T-cell (primary cell): ENCODE measurements at regions not wholly inside any gene's neighbourhood (a gene's known extent, or its start where the extent isn't known, plus 50 kb on each side); places are given as distances from the start of the nearest gene placed in this dataset.

ENCODE experiments used
- ATAC-seq, 4 experiments: fragments of 200-7000 bp in 3 of 4; fragments of 150-1000 bp in 1 of 4; cut with Tn5 transposase; replicated peaks in 1 of 4; 1 replicate in 3 of 4; 2 replicates in 1 of 4; pipeline ENCODE4 v1.10.0; 2021; ENCODE audit warnings: moderate library complexity in 3 of 4, mild to moderate bottlenecking in 2 of 4, moderate number of reproducible peaks in 1 of 4
- CTCF ChIA-PET, 2 donors: fragments of 300-600 bp; sonication (Branson Sonifier 250); formaldehyde crosslinking; loops; one replicate each; lab custom pipeline; 2022; ENCODE audit warnings: antibody characterized with exemption in 2 of 2; lab: Charles Lee
- POLR2A ChIA-PET, 2 donors: fragments of 300-600 bp; sonication (Branson Sonifier 250); formaldehyde crosslinking; loops; one replicate each; lab custom pipeline; 2022; ENCODE audit warnings: antibody characterized with exemption in 2 of 2; lab: Charles Lee
- DNase-seq, 35 experiments: peaks; one replicate each; pipeline versions ENCODE4 v3.0.0 to v3.0.0-alpha.2; 2013 to 2023
- H3K27ac ChIP-seq: one replicate; pipeline ENCODE4 v1.5.1; 2013; ENCODE audit warnings: low read length
- H3K27me3 ChIP-seq, 2 experiments: replicated peaks in 1 of 2; 1 replicate in 1 of 2; 2 replicates in 1 of 2; pipeline versions ENCODE4 v1.6.1 to v1.7.0; 2013; ENCODE audit warnings: low read length in 1 of 2, mixed read lengths in 1 of 2; ENCODE audit not compliant: control insufficient read depth in 2 of 2, insufficient read depth in 2 of 2; ENCODE audit errors: extremely low read depth in 1 of 2
- H3K36me3 ChIP-seq, 2 donors: 1 replicate in 1 of 2; 2 replicates in 1 of 2; pipeline versions ENCODE4 v1.6.1 to v1.7.0; 2013; ENCODE audit warnings: low read length in 1 of 2; ENCODE audit not compliant: control insufficient read depth in 2 of 2, insufficient read depth in 1 of 2; ENCODE audit errors: extremely low read depth in 1 of 2
- H3K4me1 ChIP-seq, 2 experiments: 1 replicate in 1 of 2; 2 replicates in 1 of 2; pipeline versions ENCODE4 v1.6.1 to v1.7.0; 2013; ENCODE audit warnings: low read length in 2 of 2, mixed read lengths in 1 of 2; ENCODE audit not compliant: insufficient read depth in 2 of 2, control insufficient read depth in 1 of 2; ENCODE audit errors: extremely low read depth in 1 of 2
- H3K4me3 ChIP-seq, 2 donors: 1 replicate in 1 of 2; 2 replicates in 1 of 2; pipeline versions ENCODE4 v1.5.1 to v1.7.0; 2013; ENCODE audit warnings: mild to moderate bottlenecking in 2 of 2, low read length in 1 of 2, moderate library complexity in 1 of 2; ENCODE audit not compliant: control insufficient read depth in 1 of 2; ENCODE audit errors: extremely low read depth in 1 of 2
- H3K9me3 ChIP-seq: 2 replicates; pipeline ENCODE4 v1.7.0; 2013
- H3K27ac Mint-ChIP-seq, 2 donors: one replicate each; pipeline ENCODE4 v1.8.0; 2020 to 2021; ENCODE audit warnings: mild to moderate bottlenecking in 2 of 2, mixed read lengths in 2 of 2
- H3K27me3 Mint-ChIP-seq, 2 donors: one replicate each; pipeline ENCODE4 v1.8.0; 2021 to 2022; ENCODE audit warnings: mixed read lengths in 2 of 2
- H3K36me3 Mint-ChIP-seq: one replicate; pipeline ENCODE4 v1.8.0; 2021; ENCODE audit warnings: mixed read lengths
- H3K4me1 Mint-ChIP-seq, 3 donors: one replicate each; pipeline ENCODE4 v1.8.0; 2020 to 2022; ENCODE audit warnings: mixed read lengths in 3 of 3, mild to moderate bottlenecking in 1 of 3
- H3K4me3 Mint-ChIP-seq, 3 donors: one replicate each; pipeline ENCODE4 v1.8.0; 2020 to 2022; ENCODE audit warnings: mild to moderate bottlenecking in 3 of 3, mixed read lengths in 3 of 3, moderate library complexity in 3 of 3
- H3K9me3 Mint-ChIP-seq, 3 donors: one replicate each; pipeline ENCODE4 v1.8.0; 2020 to 2022; ENCODE audit warnings: mixed read lengths in 3 of 3
- WGBS: methylation state at CpG from one replicate; pipeline ENCODE4 v1.1.5; 2013; ENCODE audit warnings: missing lambda C conversion rate; ENCODE audit not compliant: insufficient coverage; 5-methylcytosine and 5-hydroxymethylcytosine counted together

DNA sequence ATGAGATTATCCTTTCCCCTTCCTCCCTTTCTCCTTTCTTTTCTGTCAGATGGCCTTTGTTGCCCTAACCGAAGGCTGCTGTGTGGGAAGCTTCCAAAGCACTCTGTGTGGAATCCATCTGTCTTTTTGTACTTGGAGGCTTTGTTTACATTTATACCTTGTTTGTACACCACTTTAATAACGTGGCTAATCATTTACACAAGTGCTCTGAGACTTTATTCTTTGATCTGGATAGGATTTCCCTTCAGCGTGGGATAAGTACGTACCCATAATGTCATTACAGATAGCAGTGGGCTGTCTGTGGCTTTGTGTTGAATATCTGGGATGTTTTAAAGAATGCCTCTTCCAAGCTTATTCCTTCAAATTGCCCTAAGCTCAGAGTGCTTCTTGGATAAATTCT lies 684.7 kb upstream of the SLITRK5 start:
- POLR2A ChIA-PET, result no interaction called here
- H3K4me1 ChIP-seq, result no peaks in the 10 kb centered on the region
- ATAC-seq, result no peak
- no CpG with 5 or more reads among the region's 4 CpGs for WGBS
- no peaks in the 10 kb centered on the region for H3K36me3 ChIP-seq
- H3K27me3 Mint-ChIP-seq, result no peaks in the 10 kb centered on the region
- H3K9me3 ChIP-seq, result no peaks in the 10 kb centered on the region
- no peak overlapping the region for H3K27ac Mint-ChIP-seq
- no peaks in the 10 kb centered on the region for H3K4me1 Mint-ChIP-seq
- no peak overlapping the region for H3K27ac ChIP-seq
- no peaks in the 10 kb centered on the region for H3K27me3 ChIP-seq
- CTCF ChIA-PET, result no interaction called here
- DNase-seq, result no peak
- peaks cover 2 to 18% (median 3%) of the 10 kb centered on the region in 3 donors for H3K9me3 Mint-ChIP-seq
- no peak overlapping the region for H3K4me3 Mint-ChIP-seq
- H3K4me3 ChIP-seq, result no peak overlapping the region
- no peaks in the 10 kb centered on the region for H3K36me3 Mint-ChIP-seq

DNA sequence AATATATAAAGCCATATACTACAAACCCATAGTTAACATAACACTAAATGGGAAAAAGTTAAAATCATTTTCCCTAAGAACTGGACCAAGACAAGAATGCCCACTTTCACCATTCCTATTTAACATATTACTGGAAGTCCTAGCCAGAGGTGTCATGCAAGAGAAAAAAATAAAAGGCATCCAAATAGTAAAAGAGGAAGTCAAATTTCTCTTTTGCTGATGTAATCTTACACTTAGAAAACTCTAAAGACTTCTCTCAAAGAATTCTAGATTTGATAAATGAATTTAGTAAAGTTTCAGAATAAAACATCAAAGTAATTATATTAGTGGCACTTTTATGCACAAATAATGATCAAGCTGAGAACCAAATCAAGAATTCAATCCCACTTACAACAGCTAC lies 678.9 kb upstream of the SLITRK5 start:
- Histone ChIP-seq H3K36me3 (no peaks in the 10 kb centered on the region), H3K27ac (no peak overlapping the region), H3K27me3 (no peaks in the 10 kb centered on the region), H3K4me3 (no peak overlapping the region), H3K4me1 (no peaks in the 10 kb centered on the region), H3K9me3 (peaks cover 2% of the 10 kb centered on the region)
- H3K4me1 Mint-ChIP-seq, result no peaks in the 10 kb centered on the region
- H3K4me3 Mint-ChIP-seq, result no peak overlapping the region
- POLR2A ChIA-PET, result no interaction called here
- no peaks in the 10 kb centered on the region for H3K36me3 Mint-ChIP-seq
- no peak overlapping the region for H3K27ac Mint-ChIP-seq
- DNase-seq (no peak), ATAC-seq (no peak)
- CTCF ChIA-PET, result no interaction called here
- H3K27me3 Mint-ChIP-seq, result no peaks in the 10 kb centered on the region
- H3K9me3 Mint-ChIP-seq, result peaks cover 10 to 18% (median 15%) of the 10 kb centered on the region in 3 donors

DNA sequence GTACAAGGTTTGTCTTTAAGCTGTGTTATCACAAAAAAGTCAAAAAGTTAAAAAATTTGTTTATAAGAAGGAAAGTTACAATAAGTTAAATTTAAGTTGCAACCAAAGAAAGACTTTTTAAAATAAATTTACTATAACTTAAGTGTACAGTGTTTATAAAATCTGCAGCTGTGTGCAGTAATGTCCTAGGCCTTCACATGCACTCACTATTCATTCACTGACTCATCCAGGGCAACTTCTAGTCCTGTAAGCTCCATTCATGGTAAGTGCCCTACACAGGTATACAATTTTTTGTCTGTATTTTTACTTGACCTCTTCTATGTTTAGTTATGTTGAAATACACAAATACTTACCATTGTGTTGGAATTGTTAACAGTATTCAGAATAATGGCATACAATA lies 667.9 kb upstream of the SLITRK5 start:
- Histone ChIP-seq H3K27ac (no peak overlapping the region), H3K27me3 (no peaks in the 10 kb centered on the region)
- H3K36me3 Mint-ChIP-seq, result no peaks in the 10 kb centered on the region

DNA sequence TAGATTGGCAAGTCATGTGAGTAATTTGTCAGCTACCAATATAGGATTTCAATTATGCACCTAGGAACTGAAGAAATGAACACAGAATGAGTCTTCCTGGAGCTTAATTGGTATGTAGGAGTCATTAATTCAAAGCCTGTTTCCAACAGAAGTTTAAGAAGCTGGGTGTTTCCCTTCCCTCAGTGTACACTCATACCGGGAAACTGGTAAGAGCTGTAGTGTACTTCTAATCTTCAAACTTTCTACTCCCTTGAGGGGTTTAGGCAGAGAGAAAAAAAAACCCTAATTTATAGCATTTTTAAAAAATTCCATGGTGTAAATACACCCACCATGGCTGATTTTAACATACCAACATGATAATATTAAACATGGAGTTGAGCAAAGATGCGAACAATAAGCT lies 665.7 kb upstream of the SLITRK5 start:
- H3K36me3 Mint-ChIP-seq, result no peaks in the 10 kb centered on the region
- H3K9me3 Mint-ChIP-seq, result peaks cover 8 to 26% (median 22%) of the 10 kb centered on the region in 3 donors
- H3K4me3 ChIP-seq, result no peak overlapping the region
- DNase-seq (no peak), ATAC-seq (no peak)
- WGBS, result no CpG with 5 or more reads among the region's 2 CpGs
- no peaks in the 10 kb centered on the region for H3K36me3 ChIP-seq
- no peaks in the 10 kb centered on the region for H3K27me3 ChIP-seq
- H3K4me3 Mint-ChIP-seq, result no peak overlapping the region
- no peaks in the 10 kb centered on the region for H3K4me1 ChIP-seq
- no peak overlapping the region for H3K27ac Mint-ChIP-seq
- H3K4me1 Mint-ChIP-seq, result no peaks in the 10 kb centered on the region
- ChIA-PET POLR2A (no interaction called here), CTCF (no interaction called here)
- H3K27ac ChIP-seq, result no peak overlapping the region
- no peaks in the 10 kb centered on the region for H3K27me3 Mint-ChIP-seq
- no peaks in the 10 kb centered on the region for H3K9me3 ChIP-seq

More for the DNA sequence above, 667.9 kb upstream of the SLITRK5 start:
- ChIA-PET CTCF (no interaction called here), POLR2A (no interaction called here)
- no peak overlapping the region for H3K27ac Mint-ChIP-seq
- H3K4me3 Mint-ChIP-seq, result no peak overlapping the region
- no peaks in the 10 kb centered on the region for H3K36me3 ChIP-seq
- DNase-seq, result no peak
- H3K4me3 ChIP-seq, result no peak overlapping the region
- H3K27me3 Mint-ChIP-seq, result no peaks in the 10 kb centered on the region
- H3K4me1 ChIP-seq, result no peaks in the 10 kb centered on the region
- H3K4me1 Mint-ChIP-seq, result no peaks in the 10 kb centered on the region
- no peaks in the 10 kb centered on the region for H3K9me3 ChIP-seq
- no peak for ATAC-seq
- H3K9me3 Mint-ChIP-seq, result peaks cover 7 to 27% (median 26%) of the 10 kb centered on the region in 3 donors

DNA sequence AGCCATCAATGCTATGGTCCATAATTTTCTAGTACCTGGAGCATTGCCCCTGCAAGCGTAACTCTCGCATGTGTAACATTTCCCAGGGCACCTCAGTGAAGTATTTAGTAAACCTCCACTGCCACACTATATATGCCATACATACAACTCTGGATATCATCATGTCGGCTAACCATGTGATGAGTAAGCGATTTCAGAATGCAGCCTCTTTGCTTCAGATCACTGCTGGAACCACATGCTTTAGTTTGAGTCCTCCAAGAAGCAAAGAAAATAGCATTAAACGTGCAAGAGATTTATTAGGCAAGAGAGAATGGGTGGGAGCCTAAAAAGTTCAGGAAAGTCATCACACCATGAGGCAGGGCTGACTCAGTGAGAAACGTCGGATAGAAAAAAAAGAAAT lies 635.6 kb upstream of the SLITRK5 start:
- peaks cover 3 to 20% (median 15%) of the 10 kb centered on the region in 3 donors for H3K9me3 Mint-ChIP-seq

DNA sequence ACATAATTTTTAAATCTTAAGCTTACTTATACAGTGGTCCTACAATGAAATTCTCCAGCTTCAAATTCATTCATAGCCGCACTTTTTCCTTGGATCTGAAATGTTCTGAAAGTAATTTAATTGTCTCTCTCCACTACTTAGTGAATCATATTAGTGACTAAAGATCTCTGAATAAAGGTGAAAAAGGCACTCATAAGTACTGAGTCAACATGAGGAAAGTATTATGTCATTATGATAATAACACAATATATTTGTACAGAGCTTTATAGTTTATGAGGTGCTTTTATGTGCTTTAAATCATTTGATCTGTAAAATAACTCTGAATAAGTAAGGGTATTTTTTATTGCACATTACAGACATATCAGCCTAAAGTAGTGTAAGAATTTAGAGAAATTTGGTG lies 628.2 kb upstream of the SLITRK5 start:
- Histone ChIP-seq H3K4me3 (no peak overlapping the region), H3K9me3 (no peaks in the 10 kb centered on the region), H3K36me3 (no peaks in the 10 kb centered on the region), H3K4me1 (no peaks in the 10 kb centered on the region), H3K27me3 (no peaks in the 10 kb centered on the region), H3K27ac (no peak overlapping the region)
- Mint-ChIP-seq H3K9me3 (peaks cover 14 to 25% (median 17%) of the 10 kb centered on the region in 3 donors), H3K27me3 (no peaks in the 10 kb centered on the region), H3K36me3 (no peaks in the 10 kb centered on the region), H3K27ac (no peak overlapping the region), H3K4me3 (no peak overlapping the region), H3K4me1 (no peaks in the 10 kb centered on the region)
- CTCF ChIA-PET, result no interaction called here
- no CpG with 5 or more reads among the region's 1 CpG for WGBS
- POLR2A ChIA-PET, result no interaction called here
- DNase-seq (no peak), ATAC-seq (no peak)

More for the DNA sequence above, 635.6 kb upstream of the SLITRK5 start:
- no peak overlapping the region for H3K27ac ChIP-seq
- no peaks in the 10 kb centered on the region for H3K36me3 Mint-ChIP-seq
- H3K36me3 ChIP-seq, result no peaks in the 10 kb centered on the region
- WGBS, result 84% methylated on average over 5 of the region's 7 CpGs
- no peak overlapping the region for H3K4me3 ChIP-seq
- CTCF ChIA-PET, result interaction anchor here in 1 of 2 donors (0.7 kb wide), 1 partner anchor 1974 kb away, joined by 5 read pairs; no protein-coding TSS in a partner anchor
- no peaks in the 10 kb centered on the region for H3K4me1 Mint-ChIP-seq
- no peak overlapping the region for H3K27ac Mint-ChIP-seq
- H3K9me3 ChIP-seq, result no peaks in the 10 kb centered on the region
- no peaks in the 10 kb centered on the region for H3K27me3 ChIP-seq
- H3K27me3 Mint-ChIP-seq, result no peaks in the 10 kb centered on the region
- H3K4me1 ChIP-seq, result no peaks in the 10 kb centered on the region
- ATAC-seq (no peak), DNase-seq (no peak)
- no peak overlapping the region for H3K4me3 Mint-ChIP-seq
- POLR2A ChIA-PET, result no interaction called here

DNA sequence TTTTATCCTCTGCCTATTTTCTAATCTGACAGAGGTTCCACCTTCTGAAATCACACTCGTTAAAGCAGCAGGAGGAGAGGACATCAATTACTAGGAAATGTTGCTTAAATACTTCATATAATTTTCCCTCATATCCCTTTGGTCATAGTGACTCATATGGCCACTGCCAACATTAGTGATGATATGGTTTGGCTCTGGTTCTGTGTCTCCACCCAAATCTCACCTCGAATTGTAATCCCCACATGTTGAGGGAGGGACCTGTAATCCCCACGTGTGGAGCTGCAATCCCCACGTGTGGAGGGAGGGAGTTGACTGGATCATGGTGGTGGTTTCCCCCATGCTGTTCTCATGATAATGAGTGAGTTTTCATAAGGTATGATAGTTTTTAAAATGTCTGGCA lies 618.4 kb upstream of the SLITRK5 start:
- Mint-ChIP-seq H3K27ac (no peak overlapping the region), H3K4me1 (no peaks in the 10 kb centered on the region), H3K36me3 (no peaks in the 10 kb centered on the region), H3K4me3 (no peak overlapping the region), H3K9me3 (peaks cover 7 to 22% (median 8%) of the 10 kb centered on the region in 3 donors), H3K27me3 (no peaks in the 10 kb centered on the region)
- H3K9me3 ChIP-seq, result no peaks in the 10 kb centered on the region
- DNase-seq (no peak), ATAC-seq (no peak)
- H3K27ac ChIP-seq, result no peak overlapping the region
- no CpG with 5 or more reads among the region's 4 CpGs for WGBS
- ChIA-PET CTCF (no interaction called here), POLR2A (no interaction called here)
- no peaks in the 10 kb centered on the region for H3K36me3 ChIP-seq
- H3K4me1 ChIP-seq, result no peaks in the 10 kb centered on the region
- H3K4me3 ChIP-seq, result no peak overlapping the region
- H3K27me3 ChIP-seq, result no peaks in the 10 kb centered on the region
